ENCODE measurements at regions not wholly inside any gene's neighbourhood (a gene's known extent, or its start where the extent isn't known, plus 50 kb on each side); places are given as distances from the start of the nearest gene placed in this dataset.

DNA sequence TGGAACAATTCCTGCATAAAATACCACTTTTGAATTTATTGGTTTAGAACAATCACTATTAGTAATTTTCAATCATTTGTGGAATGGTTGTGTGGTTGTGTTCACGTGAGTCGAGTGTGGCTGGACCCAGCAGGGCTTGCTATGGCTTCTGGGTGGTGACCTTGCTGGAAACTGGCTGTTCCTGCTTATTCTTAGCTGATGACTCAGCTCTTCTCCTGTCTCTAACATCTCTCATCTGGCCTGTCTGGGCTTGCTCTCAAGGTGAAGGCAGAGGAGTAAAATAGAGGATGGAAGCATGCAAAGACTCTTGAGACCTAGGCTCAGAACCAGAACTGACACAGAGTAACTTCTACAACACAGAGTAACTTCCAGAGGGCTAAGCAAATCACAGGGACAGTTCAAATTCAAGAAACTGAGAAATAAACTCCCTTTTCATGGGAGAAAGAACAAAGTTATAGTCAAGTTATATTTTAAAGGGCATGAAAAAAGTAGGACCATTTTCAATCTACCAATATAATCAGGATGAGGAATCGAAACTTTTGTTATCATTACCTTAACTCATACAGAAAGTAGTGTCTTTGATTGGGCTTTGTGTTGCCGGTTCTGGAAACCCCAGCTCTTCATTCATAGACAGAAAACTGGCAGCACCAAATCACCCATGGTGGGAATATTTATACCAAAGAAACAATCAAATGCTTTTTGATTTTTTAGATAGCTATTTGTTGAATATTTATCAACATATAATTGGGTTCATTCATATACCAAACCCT lies 665.1 kb downstream of the CDH18 start:
- no peak overlapping the region for H3K27ac ChIP-seq (ENCODE audit: low read depth, low read length)
- H3K27me3 ChIP-seq (ENCODE audit: control insufficient read depth, insufficient read depth, low read length), result no peaks in the 10 kb centered on the region
- H3K9me3 ChIP-seq (ENCODE audit: control insufficient read depth, insufficient read depth, low read length), result no peaks in the 10 kb centered on the region
- no peaks in the 10 kb centered on the region for H3K4me1 ChIP-seq (ENCODE audit: control insufficient read depth, insufficient read depth, low read length)
- H3K36me3 ChIP-seq (ENCODE audit: control insufficient read depth, insufficient read depth, low read length), result no peaks in the 10 kb centered on the region
- H3K4me3 ChIP-seq (ENCODE audit: low read depth, low read length), result no peak overlapping the region
- H3K9ac ChIP-seq (ENCODE audit: low read depth, low read length), result no peak overlapping the region

DNA sequence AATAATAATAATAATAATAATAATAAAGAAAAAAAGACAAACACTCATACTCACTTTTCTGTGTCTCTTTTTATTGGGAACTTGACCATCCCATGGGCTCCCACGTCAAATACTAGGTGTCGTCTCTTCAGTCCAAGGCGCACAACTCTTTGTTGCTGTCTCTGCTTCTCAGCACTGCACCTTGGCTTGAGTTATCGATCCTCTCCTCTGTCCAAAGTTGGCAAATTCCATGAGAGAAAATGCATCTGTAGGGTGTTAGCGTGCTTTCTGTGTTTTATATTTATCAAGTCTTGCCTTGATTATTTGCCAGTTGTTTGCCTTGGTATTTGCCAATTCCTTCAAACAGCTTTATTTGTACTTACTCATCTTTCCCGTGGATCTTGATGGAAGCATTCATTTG lies 653.7 kb downstream of the CDH18 start:
- Histone ChIP-seq H3K9ac (ENCODE audit: low read depth, low read length) (no peak overlapping the region), H3K27me3 (ENCODE audit: control insufficient read depth, insufficient read depth, low read length) (no peaks in the 10 kb centered on the region), H3K27ac (ENCODE audit: low read depth, low read length) (no peak overlapping the region), H3K4me3 (ENCODE audit: low read depth, low read length) (no peak overlapping the region), H3K9me3 (ENCODE audit: control insufficient read depth, insufficient read depth, low read length) (peaks cover 2% of the 10 kb centered on the region), H3K4me1 (ENCODE audit: control insufficient read depth, insufficient read depth, low read length) (no peaks in the 10 kb centered on the region), H3K36me3 (ENCODE audit: control insufficient read depth, insufficient read depth, low read length) (no peaks in the 10 kb centered on the region)

DNA sequence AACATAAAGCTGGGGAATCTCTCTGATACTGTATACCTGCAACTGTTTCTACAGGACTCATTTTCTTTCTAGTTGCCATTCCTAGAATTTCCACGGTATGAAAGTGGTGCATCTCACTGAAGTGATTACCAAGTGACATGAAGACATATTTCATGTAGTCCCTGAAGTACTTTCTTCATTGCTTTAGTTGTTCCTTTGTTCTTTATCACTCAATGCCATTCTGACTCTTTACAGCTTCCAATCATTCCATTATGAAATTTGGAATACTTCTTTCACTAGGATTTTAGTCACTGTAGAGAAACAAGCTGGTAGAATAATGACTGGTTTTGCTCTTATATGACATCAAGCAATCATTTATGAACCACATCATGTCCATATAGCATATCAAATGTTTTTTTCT lies 645.1 kb downstream of the CDH18 start:
- no peak overlapping the region for H3K4me3 ChIP-seq (ENCODE audit: low read depth, low read length)
- no peaks in the 10 kb centered on the region for H3K4me1 ChIP-seq (ENCODE audit: control insufficient read depth, insufficient read depth, low read length)
- H3K9me3 ChIP-seq (ENCODE audit: control insufficient read depth, insufficient read depth, low read length), result no peaks in the 10 kb centered on the region
- no peak overlapping the region for H3K9ac ChIP-seq (ENCODE audit: low read depth, low read length)
- no peaks in the 10 kb centered on the region for H3K36me3 ChIP-seq (ENCODE audit: control insufficient read depth, insufficient read depth, low read length)
- no peak overlapping the region for H3K27ac ChIP-seq (ENCODE audit: low read depth, low read length)
- H3K27me3 ChIP-seq (ENCODE audit: control insufficient read depth, insufficient read depth, low read length), result no peaks in the 10 kb centered on the region

DNA sequence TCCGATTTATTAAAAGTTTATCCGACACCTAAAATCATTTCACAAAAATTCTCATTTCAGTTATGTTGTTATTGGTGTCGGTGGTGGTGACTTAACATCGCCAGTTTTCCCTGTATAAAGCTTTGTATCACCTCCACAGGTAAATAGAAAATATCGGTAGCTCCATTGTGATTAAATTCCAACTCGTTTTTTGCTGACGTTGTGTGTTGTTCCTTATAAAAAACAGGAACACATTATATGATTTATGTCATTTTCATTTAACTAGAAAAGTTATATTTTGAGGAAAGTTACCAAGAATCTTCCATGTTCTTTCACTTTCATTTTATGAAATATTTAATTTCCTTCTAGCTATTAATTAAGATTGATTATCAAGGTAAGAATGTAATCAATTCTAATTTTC lies 635.9 kb downstream of the CDH18 start:
- H3K9me3 ChIP-seq (ENCODE audit: control insufficient read depth, insufficient read depth, low read length), result no peaks in the 10 kb centered on the region
- no peak overlapping the region for H3K27ac ChIP-seq (ENCODE audit: low read depth, low read length)
- H3K4me3 ChIP-seq (ENCODE audit: low read depth, low read length), result no peak overlapping the region
- H3K36me3 ChIP-seq (ENCODE audit: control insufficient read depth, insufficient read depth, low read length), result no peaks in the 10 kb centered on the region
- no peaks in the 10 kb centered on the region for H3K4me1 ChIP-seq (ENCODE audit: control insufficient read depth, insufficient read depth, low read length)
- no peak overlapping the region for H3K9ac ChIP-seq (ENCODE audit: low read depth, low read length)
- H3K27me3 ChIP-seq (ENCODE audit: control insufficient read depth, insufficient read depth, low read length), result no peaks in the 10 kb centered on the region

DNA sequence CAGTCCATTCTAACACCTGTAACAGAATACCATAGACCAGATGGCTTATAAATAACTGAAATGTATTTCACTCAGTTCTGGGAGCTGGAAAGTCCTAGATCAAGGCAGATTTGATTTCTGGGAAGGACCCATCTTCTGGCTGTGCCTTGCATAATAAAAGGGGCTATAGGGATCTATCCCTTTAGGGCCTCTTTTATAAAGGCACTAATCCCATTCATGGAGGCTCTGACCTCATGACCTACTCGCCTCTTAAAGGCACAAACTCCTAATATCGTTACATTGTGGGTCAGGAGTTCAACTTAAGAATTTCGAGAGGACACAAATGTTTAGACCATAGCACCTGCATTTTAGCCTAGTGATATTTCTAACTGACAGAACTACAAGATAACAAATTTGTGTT lies 619.0 kb downstream of the CDH18 start:
- no peak overlapping the region for H3K27ac ChIP-seq (ENCODE audit: low read depth, low read length)
- H3K36me3 ChIP-seq (ENCODE audit: control insufficient read depth, insufficient read depth, low read length), result no peaks in the 10 kb centered on the region
- H3K9ac ChIP-seq (ENCODE audit: low read depth, low read length), result no peak overlapping the region
- H3K9me3 ChIP-seq (ENCODE audit: control insufficient read depth, insufficient read depth, low read length), result no peaks in the 10 kb centered on the region
- H3K4me1 ChIP-seq (ENCODE audit: control insufficient read depth, insufficient read depth, low read length), result no peaks in the 10 kb centered on the region
- no peaks in the 10 kb centered on the region for H3K27me3 ChIP-seq (ENCODE audit: control insufficient read depth, insufficient read depth, low read length)
- no peak overlapping the region for H3K4me3 ChIP-seq (ENCODE audit: low read depth, low read length)

DNA sequence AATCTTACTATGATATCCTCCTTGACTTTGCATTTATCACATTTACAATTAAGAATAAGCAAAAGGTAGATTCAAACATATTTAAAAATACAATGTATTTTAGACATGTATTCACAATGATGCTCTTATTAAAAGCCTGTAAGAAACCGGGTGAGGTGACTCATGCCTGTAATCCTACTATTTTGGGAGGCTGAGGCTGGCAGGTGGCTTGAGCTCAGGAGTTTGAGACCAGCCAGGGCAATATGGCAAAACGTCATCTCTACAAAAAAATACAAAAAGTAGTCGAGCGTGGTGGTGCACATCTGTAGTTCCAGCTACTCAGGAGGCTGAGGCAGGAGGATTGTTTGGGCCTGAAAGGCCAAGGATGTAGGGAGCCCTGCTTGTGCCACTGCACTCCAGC lies 618.4 kb downstream of the CDH18 start:
- Histone ChIP-seq H3K4me1 (ENCODE audit: control insufficient read depth, insufficient read depth, low read length) (no peaks in the 10 kb centered on the region; the same call in 1 of the 2 replicates), H3K4me3 (ENCODE audit: low read depth, low read length) (no peak overlapping the region), H3K9ac (ENCODE audit: low read depth, low read length) (no peak overlapping the region), H3K36me3 (ENCODE audit: control insufficient read depth, insufficient read depth, low read length) (no peaks in the 10 kb centered on the region), H3K9me3 (ENCODE audit: control insufficient read depth, insufficient read depth, low read length) (no peaks in the 10 kb centered on the region), H3K27me3 (ENCODE audit: control insufficient read depth, insufficient read depth, low read length) (no peaks in the 10 kb centered on the region), H3K27ac (ENCODE audit: low read depth, low read length) (no peak overlapping the region)

DNA sequence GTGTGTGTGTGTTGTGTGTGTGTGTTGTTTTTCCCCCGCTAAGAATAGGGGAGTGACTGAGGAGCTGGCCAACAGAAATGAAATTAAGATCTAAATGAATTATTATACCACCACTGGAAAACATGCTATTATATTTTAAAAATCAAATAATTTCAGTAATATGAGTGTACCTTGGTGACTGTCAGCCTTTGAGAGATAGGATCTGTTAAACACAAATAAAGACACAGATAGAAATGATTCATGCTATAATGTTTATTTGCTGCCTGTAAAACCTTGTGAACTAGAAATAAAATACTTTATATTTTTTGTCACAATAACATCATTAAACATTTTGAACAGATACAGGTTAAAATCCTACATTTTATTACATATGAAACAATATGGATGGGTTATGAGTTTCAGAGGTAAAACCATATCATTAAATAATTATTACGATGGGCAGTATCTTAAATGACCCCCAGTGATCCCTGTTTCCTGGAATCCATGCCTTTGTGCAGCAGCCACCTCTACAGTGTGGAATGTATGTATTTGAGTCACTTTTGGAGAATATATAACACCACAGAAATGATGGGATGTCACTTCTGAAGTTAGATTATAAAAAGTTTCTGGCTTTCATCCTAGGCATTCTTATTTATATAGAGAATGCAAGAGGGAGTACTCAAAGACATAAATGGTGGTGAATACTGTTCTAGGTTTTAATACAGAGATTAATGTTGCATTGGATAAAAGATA lies 617.2 kb downstream of the CDH18 start:
- Histone ChIP-seq H3K36me3 (ENCODE audit: control insufficient read depth, insufficient read depth, low read length) (no peaks in the 10 kb centered on the region), H3K4me3 (ENCODE audit: low read depth, low read length) (no peak overlapping the region), H3K9me3 (ENCODE audit: control insufficient read depth, insufficient read depth, low read length) (no peaks in the 10 kb centered on the region), H3K4me1 (ENCODE audit: control insufficient read depth, insufficient read depth, low read length) (peaks cover 3% of the 10 kb centered on the region; the same call in 1 of the 2 replicates), H3K27ac (ENCODE audit: low read depth, low read length) (no peak overlapping the region), H3K27me3 (ENCODE audit: control insufficient read depth, insufficient read depth, low read length) (no peaks in the 10 kb centered on the region), H3K9ac (ENCODE audit: low read depth, low read length) (no peak overlapping the region)

DNA sequence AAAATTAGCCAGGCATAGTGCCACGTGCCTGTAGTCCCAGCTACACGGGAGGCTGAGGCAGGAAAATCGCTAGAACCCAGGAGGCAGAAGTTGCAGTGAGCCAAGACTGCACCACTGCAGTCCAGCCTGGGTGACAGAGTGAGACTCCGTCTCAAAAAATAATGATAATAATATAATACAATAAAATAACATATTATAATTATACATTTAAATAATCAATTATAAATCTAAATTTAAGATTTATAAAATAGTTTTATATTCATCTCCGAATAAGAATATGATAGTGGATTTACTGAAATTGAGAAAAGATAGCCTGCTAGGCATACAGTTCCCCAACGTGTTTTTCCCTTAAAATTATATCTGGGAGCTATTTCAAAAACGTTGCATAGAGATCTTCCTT lies 599.6 kb downstream of the CDH18 start:
- no peaks in the 10 kb centered on the region for H3K9me3 ChIP-seq (ENCODE audit: control insufficient read depth, insufficient read depth, low read length)
- no peaks in the 10 kb centered on the region for H3K36me3 ChIP-seq (ENCODE audit: control insufficient read depth, insufficient read depth, low read length)
- H3K9ac ChIP-seq (ENCODE audit: low read depth, low read length), result no peak overlapping the region
- H3K4me1 ChIP-seq (ENCODE audit: control insufficient read depth, insufficient read depth, low read length), result no peaks in the 10 kb centered on the region
- no peak overlapping the region for H3K4me3 ChIP-seq (ENCODE audit: low read depth, low read length)
- no peaks in the 10 kb centered on the region for H3K27me3 ChIP-seq (ENCODE audit: control insufficient read depth, insufficient read depth, low read length)
- no peak overlapping the region for H3K27ac ChIP-seq (ENCODE audit: low read depth, low read length)

DNA sequence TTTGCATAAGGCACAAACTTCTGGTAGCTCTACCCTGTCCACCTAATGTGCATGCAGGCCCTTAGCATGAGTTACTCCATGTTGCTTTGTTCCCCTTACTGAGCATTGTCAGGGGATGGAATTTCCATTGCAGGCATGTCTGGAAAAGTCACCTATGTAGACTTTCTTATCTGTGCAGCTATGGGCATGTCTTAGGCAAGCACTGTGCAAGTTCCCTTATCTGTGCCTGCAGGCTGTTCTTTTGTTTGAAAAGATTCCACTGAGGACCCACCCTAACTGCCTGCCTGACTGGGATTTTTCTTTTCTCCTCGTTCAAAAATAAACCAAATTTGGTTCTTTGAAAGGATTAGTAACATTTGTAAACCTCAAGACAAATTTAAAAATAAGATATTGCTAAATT lies 587.0 kb downstream of the CDH18 start:
- Histone ChIP-seq H3K4me1 (ENCODE audit: control insufficient read depth, insufficient read depth, low read length) (peaks cover 5% of the 10 kb centered on the region; the same call in 1 of the 2 replicates), H3K4me3 (ENCODE audit: low read depth, low read length) (no peak overlapping the region), H3K36me3 (ENCODE audit: control insufficient read depth, insufficient read depth, low read length) (peaks cover 2% of the 10 kb centered on the region; the same call in 1 of the 2 replicates), H3K9ac (ENCODE audit: low read depth, low read length) (no peak overlapping the region), H3K27me3 (ENCODE audit: control insufficient read depth, insufficient read depth, low read length) (no peaks in the 10 kb centered on the region), H3K27ac (ENCODE audit: low read depth, low read length) (no peak overlapping the region), H3K9me3 (ENCODE audit: control insufficient read depth, insufficient read depth, low read length) (peaks cover 8% of the 10 kb centered on the region)

DNA sequence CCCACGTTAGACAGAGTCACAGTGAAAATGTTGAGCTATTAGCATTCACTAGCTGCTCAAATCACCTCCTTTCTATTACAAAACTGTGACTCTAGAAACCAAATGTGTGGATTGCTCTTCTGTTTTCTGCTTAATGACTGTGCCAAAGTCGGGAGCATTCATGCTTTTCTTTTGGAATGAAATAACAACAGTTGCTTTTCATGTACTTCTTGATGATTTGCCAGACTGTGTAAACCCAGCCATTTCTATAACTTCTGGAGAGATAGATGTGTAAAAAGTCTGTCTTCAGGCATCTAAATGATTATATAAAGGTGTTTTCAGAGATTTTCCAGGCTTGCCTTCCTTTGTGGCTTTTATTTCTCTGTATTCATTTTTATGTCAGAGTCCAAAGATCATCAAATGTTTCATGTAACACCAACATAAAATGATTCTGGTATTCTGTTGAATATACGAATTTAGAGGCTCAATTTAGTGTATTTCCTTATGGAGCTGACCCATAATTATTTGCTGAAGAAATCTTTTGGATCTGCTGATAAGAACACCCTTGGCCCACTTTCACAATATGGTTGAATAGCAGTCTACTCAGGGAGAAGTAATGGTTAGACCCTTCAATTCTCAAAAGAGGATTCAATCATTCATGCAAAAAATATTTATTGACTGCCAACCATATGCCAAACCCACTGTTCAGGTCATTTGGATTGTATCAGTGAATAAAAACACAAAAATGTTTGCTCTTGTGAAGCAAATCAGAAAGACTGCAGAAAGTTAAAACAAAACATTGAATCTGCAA lies 581.2 kb downstream of the CDH18 start:
- no peaks in the 10 kb centered on the region; the same call in 1 of the 2 replicates for H3K9me3 ChIP-seq (ENCODE audit: control insufficient read depth, insufficient read depth, low read length)
- no peak overlapping the region for H3K9ac ChIP-seq (ENCODE audit: low read depth, low read length)
- peaks cover 5% of the 10 kb centered on the region; the same call in 1 of the 2 replicates for H3K4me1 ChIP-seq (ENCODE audit: control insufficient read depth, insufficient read depth, low read length)
- H3K36me3 ChIP-seq (ENCODE audit: control insufficient read depth, insufficient read depth, low read length), result no peaks in the 10 kb centered on the region
- H3K27me3 ChIP-seq (ENCODE audit: control insufficient read depth, insufficient read depth, low read length), result no peaks in the 10 kb centered on the region
- no peak overlapping the region for H3K27ac ChIP-seq (ENCODE audit: low read depth, low read length)
- no peak overlapping the region for H3K4me3 ChIP-seq (ENCODE audit: low read depth, low read length)

DNA sequence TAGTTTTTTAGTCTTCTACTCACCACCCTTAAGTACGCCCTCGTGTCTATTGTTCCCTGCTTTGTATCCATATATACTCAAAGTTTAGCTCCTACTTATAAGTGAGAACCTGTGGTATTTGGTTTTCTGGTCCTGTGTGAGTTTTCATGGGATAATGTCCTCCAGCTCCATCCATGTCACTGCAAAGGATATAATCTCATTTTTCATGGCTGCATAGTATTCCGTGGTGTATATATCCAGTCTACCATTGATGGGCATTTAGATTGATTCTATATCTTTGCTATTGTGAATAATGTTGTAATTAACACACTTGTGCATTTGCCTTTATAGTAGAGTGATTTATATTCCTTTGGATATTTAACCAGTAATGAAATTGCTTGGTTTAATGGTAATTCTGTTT lies 579.9 kb downstream of the CDH18 start:
- H3K4me3 ChIP-seq (ENCODE audit: low read depth, low read length), result no peak overlapping the region
- no peak overlapping the region for H3K9ac ChIP-seq (ENCODE audit: low read depth, low read length)
- H3K27me3 ChIP-seq (ENCODE audit: control insufficient read depth, insufficient read depth, low read length), result no peaks in the 10 kb centered on the region
- H3K27ac ChIP-seq (ENCODE audit: low read depth, low read length), result no peak overlapping the region
- H3K4me1 ChIP-seq (ENCODE audit: control insufficient read depth, insufficient read depth, low read length), result no peaks in the 10 kb centered on the region
- no peaks in the 10 kb centered on the region for H3K9me3 ChIP-seq (ENCODE audit: control insufficient read depth, insufficient read depth, low read length)
- no peaks in the 10 kb centered on the region for H3K36me3 ChIP-seq (ENCODE audit: control insufficient read depth, insufficient read depth, low read length)
